Keratinocyte (primary cell): ENCODE measurements at regions not wholly inside any gene's neighbourhood (a gene's known extent, or its start where the extent isn't known, plus 50 kb on each side); places are given as distances from the start of the nearest gene placed in this dataset.

Experiments used
- DNase-seq: peaks from one replicate; pipeline ENCODE4 v3.0.0-alpha.2; 2011; ENCODE audit warnings: low read depth, missing footprints, low spot score
- FAIRE-seq: peaks from 2 replicates; lab custom pipeline; 2011; peaks lifted over from hg19 to GRCh38; lab: Jason Lieb, UNC
- H2AFZ ChIP-seq: 2 replicates; pipeline ENCODE4 v1.6.0; 2012; ENCODE audit warnings: low read length, control low read depth, inconsistent platforms; ENCODE audit not compliant: control insufficient read depth
- H3K27ac ChIP-seq: 2 replicates; pipeline ENCODE4 v1.5.1; 2011; ENCODE audit warnings: low read length; ENCODE audit not compliant: control insufficient read depth, insufficient read depth
- H3K27me3 ChIP-seq: 3 replicates; pipeline ENCODE4 v1.6.0; 2011; ENCODE audit warnings: low read length; ENCODE audit not compliant: control insufficient read depth, insufficient read depth; ENCODE audit errors: extremely low read depth
- H3K36me3 ChIP-seq, 2 experiments: 2 replicates in 1 of 2; 3 replicates in 1 of 2; pipeline ENCODE4 v1.5.1; 2011; ENCODE audit warnings: low read length in 2 of 2, mild to moderate bottlenecking in 1 of 2; ENCODE audit not compliant: control insufficient read depth in 2 of 2, insufficient read depth in 2 of 2; ENCODE audit errors: extremely low read depth in 1 of 2
- H3K4me1 ChIP-seq: 3 replicates; pipeline ENCODE4 v1.5.1; 2011; ENCODE audit warnings: low read length; ENCODE audit not compliant: control insufficient read depth, insufficient read depth; ENCODE audit errors: extremely low read depth
- H3K4me2 ChIP-seq: 3 replicates; pipeline ENCODE4 v1.6.0; 2011; ENCODE audit warnings: low read depth, low read length; ENCODE audit not compliant: control insufficient read depth, insufficient read depth; ENCODE audit errors: extremely low read depth
- H3K4me3 ChIP-seq, 3 experiments: fragments of 200-600 bp in 1 of 3; sonication (generic) in 1 of 3; 2 replicates in 2 of 3; 3 replicates in 1 of 3; pipeline ENCODE4 v1.5.1; 2011 to 2016; ENCODE audit warnings: low read length in 3 of 3, mild to moderate bottlenecking in 3 of 3, control low read depth in 2 of 3, inconsistent platforms in 1 of 3, low read depth in 1 of 3, mixed read lengths in 1 of 3, mixed run types in 1 of 3, moderate library complexity in 1 of 3; ENCODE audit not compliant: control insufficient read depth in 2 of 3, insufficient read depth in 2 of 3; ENCODE audit errors: extremely low read depth in 1 of 3
- H3K79me2 ChIP-seq: 2 replicates; pipeline ENCODE4 v1.6.0; 2012; ENCODE audit warnings: low read length; ENCODE audit not compliant: control insufficient read depth, insufficient read depth
- H3K9ac ChIP-seq: 3 replicates; pipeline ENCODE4 v1.6.0; 2011; ENCODE audit warnings: low read length; ENCODE audit not compliant: control insufficient read depth, insufficient read depth; ENCODE audit errors: extremely low read depth
- H3K9me1 ChIP-seq: 3 replicates; pipeline ENCODE4 v1.6.0; 2011; ENCODE audit warnings: low read length; ENCODE audit not compliant: control insufficient read depth, insufficient read depth; ENCODE audit errors: extremely low read depth
- H3K9me3 ChIP-seq: 2 replicates; pipeline ENCODE4 v1.5.1; 2012; ENCODE audit warnings: low read depth, low read length; ENCODE audit not compliant: control insufficient read depth
- H4K20me1 ChIP-seq: 3 replicates; pipeline ENCODE4 v1.6.0; 2011; ENCODE audit warnings: low read length; ENCODE audit not compliant: control insufficient read depth, insufficient read depth; ENCODE audit errors: extremely low read depth
- EZH2 ChIP-seq: IDR thresholded peaks from one replicate; pipeline ENCODE4 v1.6.1; 2012; ENCODE audit warnings: inconsistent platforms, mild to moderate bottlenecking, low read length, moderate library complexity
- dilution Hi-C: fragments of 300-500 bp; cut with MboI; formaldehyde crosslinking; loops from one replicate; pipeline ENCODE4 v1.7.0; 2020; ENCODE audit warnings: low sequenced_read_pairs; ENCODE audit not compliant: extremely low pct_ligation_motif_present
- TF ChIP-seq, protein P1 (sequence below), 3 experiments: IDR thresholded peaks in 1 of 3; conservative IDR thresholded peaks in 1 of 3; optimal IDR thresholded peaks in 1 of 3; 2 replicates in 2 of 3; 3 replicates in 1 of 3; pipeline versions ENCODE3 to v1.5.1; 2011; ENCODE audit warnings: low read length in 3 of 3, mild to moderate bottlenecking in 3 of 3, moderate library complexity in 2 of 3, control low read depth in 1 of 3, inconsistent platforms in 1 of 3; ENCODE audit not compliant: insufficient read depth in 2 of 3; ENCODE audit errors: extremely low read depth in 1 of 3

DNA sequence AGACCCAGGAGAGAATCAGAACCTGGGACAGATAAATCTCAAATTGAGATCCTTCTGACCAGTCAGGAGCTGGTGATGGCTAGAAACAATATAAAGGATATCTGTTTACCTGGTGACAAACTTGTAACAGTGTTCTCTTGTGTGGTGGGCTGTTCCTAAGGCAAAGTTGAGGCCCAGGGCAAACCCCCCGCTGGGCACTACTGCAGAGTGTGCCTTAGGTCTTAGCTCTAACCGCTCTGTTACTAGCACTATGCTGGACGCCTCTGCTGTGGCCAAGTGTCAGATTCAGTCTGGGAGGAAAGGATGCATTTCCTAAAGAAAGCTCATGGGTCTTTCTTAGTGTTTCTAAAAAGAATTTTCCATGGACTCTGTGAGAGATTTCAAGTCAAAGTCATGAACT lies 146.5 kb upstream of the MEIS2 start:
- H2AFZ ChIP-seq, result no peak overlapping the region
- no peak overlapping the region for H3K9ac ChIP-seq
- H3K4me2 ChIP-seq, result no peak overlapping the region
- no peak overlapping the region for H3K27ac ChIP-seq
- no peaks in the 10 kb centered on the region for H3K9me3 ChIP-seq
- H3K4me1 ChIP-seq, result no peaks in the 10 kb centered on the region
- H4K20me1 ChIP-seq, result no peaks in the 10 kb centered on the region
- dilution Hi-C loops, result no loop called here
- no peaks in the 10 kb centered on the region for H3K79me2 ChIP-seq
- H3K4me3 ChIP-seq, result no peak overlapping the region
- no peak for DNase-seq
- H3K27me3 ChIP-seq, result no peaks in the 10 kb centered on the region
- no peaks in the 10 kb centered on the region for H3K36me3 ChIP-seq
- FAIRE-seq, result no peak
- TF ChIP-seq, protein P1, sequence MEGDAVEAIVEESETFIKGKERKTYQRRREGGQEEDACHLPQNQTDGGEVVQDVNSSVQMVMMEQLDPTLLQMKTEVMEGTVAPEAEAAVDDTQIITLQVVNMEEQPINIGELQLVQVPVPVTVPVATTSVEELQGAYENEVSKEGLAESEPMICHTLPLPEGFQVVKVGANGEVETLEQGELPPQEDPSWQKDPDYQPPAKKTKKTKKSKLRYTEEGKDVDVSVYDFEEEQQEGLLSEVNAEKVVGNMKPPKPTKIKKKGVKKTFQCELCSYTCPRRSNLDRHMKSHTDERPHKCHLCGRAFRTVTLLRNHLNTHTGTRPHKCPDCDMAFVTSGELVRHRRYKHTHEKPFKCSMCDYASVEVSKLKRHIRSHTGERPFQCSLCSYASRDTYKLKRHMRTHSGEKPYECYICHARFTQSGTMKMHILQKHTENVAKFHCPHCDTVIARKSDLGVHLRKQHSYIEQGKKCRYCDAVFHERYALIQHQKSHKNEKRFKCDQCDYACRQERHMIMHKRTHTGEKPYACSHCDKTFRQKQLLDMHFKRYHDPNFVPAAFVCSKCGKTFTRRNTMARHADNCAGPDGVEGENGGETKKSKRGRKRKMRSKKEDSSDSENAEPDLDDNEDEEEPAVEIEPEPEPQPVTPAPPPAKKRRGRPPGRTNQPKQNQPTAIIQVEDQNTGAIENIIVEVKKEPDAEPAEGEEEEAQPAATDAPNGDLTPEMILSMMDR (optimal IDR thresholded peaks at IDR 0.05 in 1 of 3, IDR thresholded peaks at IDR 0.05 in 1 of 3, conservative IDR thresholded peaks at IDR 0.05 in 1 of 3; ENCODE audit: extremely low read depth in 1 of 3, insufficient read depth in 2 of 3, low read length in 3 of 3), result no peak
- TF ChIP-seq EZH2, result no peak
- H3K9me1 ChIP-seq, result no peaks in the 10 kb centered on the region

DNA sequence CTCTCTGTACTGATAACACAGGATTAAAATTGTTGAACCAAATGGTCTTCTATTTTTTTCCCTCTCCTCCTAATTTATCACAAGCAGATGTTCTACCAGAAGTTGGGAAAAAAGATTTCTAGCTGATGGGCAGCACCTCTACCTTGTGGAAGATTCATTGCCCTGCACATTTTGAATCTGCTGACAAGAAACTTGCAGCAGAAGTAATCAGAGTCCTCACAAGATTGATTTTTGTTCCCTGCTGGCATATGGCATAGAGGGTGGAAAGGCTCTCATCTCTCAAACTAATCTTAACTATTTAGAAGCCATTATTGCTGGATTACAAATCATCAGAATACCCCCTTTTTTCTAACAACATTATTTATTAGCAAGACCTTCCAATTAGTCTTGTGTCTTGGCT lies 148.9 kb upstream of the MEIS2 start:
- Histone ChIP-seq H3K4me1 (no peaks in the 10 kb centered on the region), H3K79me2 (no peaks in the 10 kb centered on the region), H3K9me1 (no peaks in the 10 kb centered on the region), H4K20me1 (no peaks in the 10 kb centered on the region), H3K4me3 (no peak overlapping the region), H3K9ac (no peak overlapping the region), H3K36me3 (no peaks in the 10 kb centered on the region), H3K9me3 (no peaks in the 10 kb centered on the region), H3K4me2 (no peak overlapping the region), H3K27me3 (no peaks in the 10 kb centered on the region), H2AFZ (no peak overlapping the region), H3K27ac (no peak overlapping the region)
- FAIRE-seq (no peak), DNase-seq (no peak)
- TF ChIP-seq, protein P1 (optimal IDR thresholded peaks at IDR 0.05 in 1 of 3, IDR thresholded peaks at IDR 0.05 in 1 of 3, conservative IDR thresholded peaks at IDR 0.05 in 1 of 3; ENCODE audit: extremely low read depth in 1 of 3, insufficient read depth in 2 of 3, low read length in 3 of 3), result no peak
- no peak for TF ChIP-seq EZH2
- dilution Hi-C loops, result no loop called here
